ENCODE measurements at regions not wholly inside any gene's neighbourhood (a gene's known extent, or its start where the extent isn't known, plus 50 kb on each side); places are given as distances from the start of the nearest gene placed in this dataset.

DNA sequence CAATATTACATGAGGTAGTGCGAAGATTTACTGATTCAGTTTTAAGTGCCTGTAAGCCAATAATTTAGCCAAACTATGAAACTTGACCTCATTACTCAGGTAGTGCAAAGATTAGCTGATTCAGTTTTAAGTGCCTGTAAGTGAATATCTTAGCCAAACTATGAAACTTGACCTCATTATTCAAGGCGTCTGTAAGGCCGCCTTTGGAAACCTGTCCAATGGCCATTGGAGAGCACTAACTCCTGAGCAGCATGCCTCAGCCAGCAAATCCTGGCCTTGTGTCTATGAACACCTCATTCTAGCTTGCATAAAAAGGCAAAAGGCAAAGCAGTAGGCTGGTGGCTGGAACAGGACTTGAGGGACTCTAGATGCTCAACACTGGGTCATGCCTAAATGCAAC is 127.0 kb upstream of the GPR12 start:
- H3K9ac ChIP-seq (replicated peaks in 1 of 4; ENCODE audit: extremely low read depth in 1 of 4, low read depth in 3 of 4, low read length in 3 of 4), result no peak overlapping the region
- H2BK120ac ChIP-seq (replicated peaks; ENCODE audit: low read depth, low read length), result no peak overlapping the region
- no peak overlapping the region for H2AFZ ChIP-seq (ENCODE audit: low read length)
- H3K36me3 ChIP-seq (ENCODE audit: control insufficient read depth in 2 of 4, insufficient read depth in 4 of 4, low read length in 3 of 4), result no peaks in the 10 kb centered on the region
- H3K23me2 ChIP-seq (ENCODE audit: low read depth, low read length), result no peaks in the 10 kb centered on the region
- WGBS, 2 experiments (ENCODE audit: extremely low coverage in 1 of 2, insufficient coverage in 1 of 2, insufficient read length in 1 of 2, insufficient replicate concordance in 2 of 2, low coverage in 1 of 2, low lambda C conversion rate in 2 of 2, missing lambda C conversion rate in 1 of 2), result 71% methylated on average over 3 of the region's 3 CpGs; no CpG with 5 or more reads in 1 of the 2 experiments
- H4K91ac ChIP-seq (replicated peaks; ENCODE audit: insufficient read length, low read length), result no peak overlapping the region
- H3K18ac ChIP-seq (ENCODE audit: extremely low read depth, low read length), result no peak overlapping the region
- no peak overlapping the region for H3K4me2 ChIP-seq (ENCODE audit: insufficient read depth in 1 of 2, low read depth in 2 of 2, low read length in 2 of 2)
- ChIA-PET POLR2A (ENCODE audit: partially characterized antibody) (no interaction called here), CTCF (ENCODE audit: partially characterized antibody) (interaction anchor here (0.7 to 1.7 kb wide), 6 partner anchors 9 to 430 kb away, joined by 3 to 10 read pairs (median 3); no protein-coding TSS in a partner anchor)
- H3K56ac ChIP-seq (replicated peaks; ENCODE audit: insufficient read length, low read depth, low read length), result no peak overlapping the region
- no peak overlapping the region for H3K23ac ChIP-seq (ENCODE audit: insufficient read length)
- no peaks in the 10 kb centered on the region for H3K27me3 ChIP-seq (replicated peaks in 1 of 4; ENCODE audit: control insufficient read depth in 3 of 4, extremely low read depth in 1 of 4, insufficient read depth in 3 of 4, low read length in 3 of 4)
- H2BK12ac ChIP-seq (ENCODE audit: low read depth, low read length), result no peak overlapping the region
- no peak overlapping the region for H3K4me3 ChIP-seq (ENCODE audit: extremely low read depth in 1 of 4, insufficient read depth in 2 of 4, low read depth in 3 of 4, low read length in 4 of 4)
- FAIRE-seq (no peak), DNase-seq (ENCODE audit: low read depth in 1 of 2, low spot score in 2 of 2) (no peak)
- H3K9me3 ChIP-seq (ENCODE audit: insufficient read depth in 2 of 2, low read depth in 1 of 2, low read length in 1 of 2), result no peaks in the 10 kb centered on the region
- no peak overlapping the region for H4K5ac ChIP-seq (ENCODE audit: insufficient read length, low read depth, low read length)
- no peak overlapping the region for H2BK5ac ChIP-seq (ENCODE audit: low read depth, low read length)
- H2AK5ac ChIP-seq (ENCODE audit: low read depth, low read length), result no peak overlapping the region
- H4K8ac ChIP-seq (ENCODE audit: extremely low read depth, insufficient read depth, low read length), result no peak overlapping the region
- H2BK20ac ChIP-seq (ENCODE audit: low read length), result no peak overlapping the region
- TF ChIP-seq TAF7 (optimal IDR thresholded peaks at IDR 0.05; ENCODE audit: borderline replicate concordance, low read depth, low read length) (no peak), PHF8 (conservative IDR thresholded peaks at IDR 0.05; ENCODE audit: low read depth, low read length) (no peak), RAD21 (IDR thresholded peaks at IDR 0.05 in 1 of 2, conservative IDR thresholded peaks at IDR 0.05 in 1 of 2; ENCODE audit: low read depth in 2 of 2, low read length in 2 of 2) (no peak)
- H2BK15ac ChIP-seq (ENCODE audit: low read length), result no peak overlapping the region
- no peaks in the 10 kb centered on the region for H3K79me2 ChIP-seq (ENCODE audit: control insufficient read depth in 1 of 2, insufficient read depth in 2 of 2, low read length in 2 of 2)
- H3K27ac ChIP-seq (ENCODE audit: low read depth, low read length), result no peak overlapping the region
- no peak overlapping the region for H3K14ac ChIP-seq (ENCODE audit: insufficient read length)
- no peaks in the 10 kb centered on the region for H3K4me1 ChIP-seq (replicated peaks in 1 of 4; ENCODE audit: control insufficient read depth in 3 of 4, insufficient read depth in 4 of 4, low read length in 3 of 4)
- H3K79me1 ChIP-seq (ENCODE audit: low read depth, low read length), result no peaks in the 10 kb centered on the region
- no peaks in the 10 kb centered on the region for H4K20me1 ChIP-seq (replicated peaks in 1 of 2; ENCODE audit: control insufficient read depth in 1 of 2, insufficient read depth in 2 of 2, low read length in 2 of 2)
- no peak overlapping the region for H3K4ac ChIP-seq (replicated peaks; ENCODE audit: insufficient read length, low read depth, low read length)

Data from H1 (cell line).